ENCODE measurements at regions not wholly inside any gene's neighbourhood (a gene's known extent, or its start where the extent isn't known, plus 50 kb on each side); places are given as distances from the start of the nearest gene placed in this dataset.

GRCh38 chr1:216983823-216984222 is 260.6 kb upstream of the ESRRG start:
- no peak for TF ChIP-seq CTCF (IDR thresholded peaks at IDR 0.05)
- TF ChIP-seq POLR2A (IDR thresholded peaks at IDR 0.05): no peak
